Peyer's patch (tissue), 4 donors: ENCODE measurements at regions not wholly inside any gene's neighbourhood (a gene's known extent, or its start where the extent isn't known, plus 50 kb on each side); places are given as distances from the start of the nearest gene placed in this dataset.

Source experiments
- DNase-seq, 3 donors: peaks; one replicate each; pipeline ENCODE4 v3.0.0-alpha.2; 2017 to 2019
- H3K27ac ChIP-seq, 4 donors: fragments of 200-600 bp; sonication (generic); one replicate each; pipeline ENCODE4 v1.5.1; 2016 to 2019
- H3K27me3 ChIP-seq, 2 donors: fragments of 200-600 bp; sonication (generic); one replicate each; pipeline ENCODE4 v1.5.1; 2019
- H3K36me3 ChIP-seq, 3 donors: fragments of 200-600 bp; sonication (generic); one replicate each; pipeline ENCODE4 v1.5.1; 2016 to 2019
- H3K4me1 ChIP-seq, 4 donors: fragments of 200-600 bp; sonication (generic); one replicate each; pipeline ENCODE4 v1.5.1; 2016 to 2019
- H3K4me3 ChIP-seq, 4 donors: fragments of 200-600 bp; sonication (generic); 1 replicate in 3 of 4; 2 replicates in 1 of 4; pipeline ENCODE4 v1.5.1; 2016 to 2019; ENCODE audit warnings: mild to moderate bottlenecking in 1 of 4
- H3K9me3 ChIP-seq, 4 donors: fragments of 200-600 bp; sonication (generic); one replicate each; pipeline ENCODE4 v1.5.1; 2016 to 2019; ENCODE audit warnings: mild to moderate bottlenecking in 1 of 4
- CTCF ChIP-seq, 6 experiments: fragments of 450-650 bp in 4 of 6; fragments of 200-600 bp in 2 of 6; sonication (generic) in 1 of 6; IDR thresholded peaks; one replicate each; pipeline ENCODE4 v1.5.1; 2017 to 2019; ENCODE audit warnings: antibody characterized with exemption in 6 of 6, mild to moderate bottlenecking in 3 of 6, moderate library complexity in 1 of 6
- POLR2A ChIP-seq, 2 donors: fragments of 450-650 bp; IDR thresholded peaks; one replicate each; pipeline ENCODE4 v1.5.1; 2017; ENCODE audit warnings: antibody characterized with exemption in 2 of 2, mild to moderate bottlenecking in 2 of 2, moderate library complexity in 2 of 2

GRCh38 chr5:125139590-125139989, 393.2 kb upstream of the ZNF608 start:
- no peaks in the 10 kb centered on the region for H3K36me3 ChIP-seq
- H3K4me3 ChIP-seq = no peak overlapping the region
- no peaks in the 10 kb centered on the region for H3K27me3 ChIP-seq
- DNase-seq = no peak
- no peaks in the 10 kb centered on the region for H3K9me3 ChIP-seq
- no peak for TF ChIP-seq CTCF (IDR thresholded peaks at IDR 0.05)
- no peak for TF ChIP-seq POLR2A (IDR thresholded peaks at IDR 0.05)
- H3K4me1 ChIP-seq = no peaks in the 10 kb centered on the region
- no peak overlapping the region for H3K27ac ChIP-seq

- H3K27ac ChIP-seq = no peak overlapping the region
- no peak for TF ChIP-seq POLR2A (IDR thresholded peaks at IDR 0.05)
- no peaks in the 10 kb centered on the region for H3K27me3 ChIP-seq
- H3K9me3 ChIP-seq = no peaks in the 10 kb centered on the region
- H3K4me1 ChIP-seq = no peaks in the 10 kb centered on the region
- H3K4me3 ChIP-seq = no peak overlapping the region
- DNase-seq = no peak
- H3K36me3 ChIP-seq = no peaks in the 10 kb centered on the region
These were observed 393.8 kb upstream of the ZNF608 start for GRCh38 chr5:125140220-125140619.

- Histone ChIP-seq H3K4me3 (no peak overlapping the region), H3K27ac (no peak overlapping the region), H3K27me3 (no peaks in the 10 kb centered on the region), H3K4me1 (no peaks in the 10 kb centered on the region), H3K9me3 (no peaks in the 10 kb centered on the region), H3K36me3 (no peaks in the 10 kb centered on the region)
- TF ChIP-seq CTCF (IDR thresholded peaks at IDR 0.05) (no peak), POLR2A (IDR thresholded peaks at IDR 0.05) (no peak)
- DNase-seq = no peak
These were observed 394.4 kb upstream of the ZNF608 start for GRCh38 chr5:125140855-125141254.

- Histone ChIP-seq H3K4me1 (no peaks in the 10 kb centered on the region), H3K27me3 (no peaks in the 10 kb centered on the region), H3K27ac (no peak overlapping the region), H3K4me3 (no peak overlapping the region), H3K9me3 (no peaks in the 10 kb centered on the region), H3K36me3 (no peaks in the 10 kb centered on the region)
- no peak for DNase-seq
- TF ChIP-seq POLR2A (IDR thresholded peaks at IDR 0.05) = no peak
- no peak for TF ChIP-seq CTCF (IDR thresholded peaks at IDR 0.05)
These were observed 396.0 kb upstream of the ZNF608 start for GRCh38 chr5:125142458-125142857.

GRCh38 chr5:125143011-125143410, 396.6 kb upstream of the ZNF608 start:
- H3K4me3 ChIP-seq = no peak overlapping the region
- H3K27ac ChIP-seq = no peak overlapping the region
- no peak for DNase-seq
- H3K9me3 ChIP-seq = no peaks in the 10 kb centered on the region
- no peaks in the 10 kb centered on the region for H3K36me3 ChIP-seq
- H3K27me3 ChIP-seq = no peaks in the 10 kb centered on the region
- no peak for TF ChIP-seq POLR2A (IDR thresholded peaks at IDR 0.05)
- no peak for TF ChIP-seq CTCF (IDR thresholded peaks at IDR 0.05)
- no peaks in the 10 kb centered on the region for H3K4me1 ChIP-seq

GRCh38 chr5:125148076-125148475, 401.6 kb upstream of the ZNF608 start:
- no peak for TF ChIP-seq CTCF (IDR thresholded peaks at IDR 0.05)
- no peak for TF ChIP-seq POLR2A (IDR thresholded peaks at IDR 0.05)
- H3K9me3 ChIP-seq = no peaks in the 10 kb centered on the region
- no peaks in the 10 kb centered on the region for H3K4me1 ChIP-seq
- H3K27ac ChIP-seq = no peak overlapping the region
- no peak overlapping the region for H3K4me3 ChIP-seq
- DNase-seq = no peak
- H3K36me3 ChIP-seq = no peaks in the 10 kb centered on the region
- H3K27me3 ChIP-seq = no peaks in the 10 kb centered on the region
